ENCODE measurements at regions not wholly inside any gene's neighbourhood (a gene's known extent, or its start where the extent isn't known, plus 50 kb on each side); places are given as distances from the start of the nearest gene placed in this dataset.
A peak's percentile ranks its signal among the peaks of the same experiment; 100 is the strongest.

GRCh38 chr21:16476056-16476825 lies 746.5 kb downstream of the USP25 start:
- no peak for DNase-seq (ENCODE audit: low read depth, low spot score)

- no peak for DNase-seq (ENCODE audit: low read depth, low spot score)
Observed at GRCh38 chr21:16488042-16488441, 758.3 kb downstream of the USP25 start.

- DNase-seq (ENCODE audit: low read depth, low spot score), result no peak
Observed at GRCh38 chr21:16492356-16492755, 762.6 kb downstream of the USP25 start.

GRCh38 chr21:16492892-16493291 lies 763.1 kb downstream of the USP25 start:
- DNase-seq (ENCODE audit: low read depth, low spot score), result no peak

GRCh38 chr21:16496609-16497008 lies 766.8 kb downstream of the USP25 start:
- no peak for DNase-seq (ENCODE audit: low read depth, low spot score)

- DNase-seq (ENCODE audit: low read depth, low spot score), result no peak
Observed at GRCh38 chr21:16500271-16500670, 770.5 kb downstream of the USP25 start.

GRCh38 chr21:16502273-16502672 lies 772.5 kb downstream of the USP25 start:
- DNase-seq (ENCODE audit: low read depth, low spot score), result no peak

- DNase-seq (ENCODE audit: low read depth, low spot score), result no peak
Observed at GRCh38 chr21:16502897-16503296, 773.1 kb downstream of the USP25 start.

- no peak for DNase-seq (ENCODE audit: low read depth, low spot score)
Observed at GRCh38 chr21:16504281-16504680, 774.5 kb downstream of the USP25 start.

- no peak for DNase-seq (ENCODE audit: low read depth, low spot score)
Observed at GRCh38 chr21:16504766-16505165, 775.0 kb downstream of the USP25 start.

- no peak for DNase-seq (ENCODE audit: low read depth, low spot score)
Observed at GRCh38 chr21:16509476-16509875, 779.7 kb downstream of the USP25 start.

- DNase-seq (ENCODE audit: low read depth, low spot score), result no peak
Observed at GRCh38 chr21:16514316-16514715, 784.5 kb downstream of the USP25 start.

- DNase-seq (ENCODE audit: low read depth, low spot score), result no peak
Observed at GRCh38 chr21:16517383-16517782, 787.6 kb downstream of the USP25 start.

- no peak for DNase-seq (ENCODE audit: low read depth, low spot score)
Observed at GRCh38 chr21:16519036-16519435, 789.3 kb downstream of the USP25 start.

GRCh38 chr21:16519644-16520043 lies 789.9 kb downstream of the USP25 start:
- no peak for DNase-seq (ENCODE audit: low read depth, low spot score)

- no peak for DNase-seq (ENCODE audit: low read depth, low spot score)
Observed at GRCh38 chr21:16522548-16522947, 792.8 kb downstream of the USP25 start.

GRCh38 chr21:16530656-16531055 lies 800.9 kb downstream of the USP25 start:
- no peak for DNase-seq (ENCODE audit: low read depth, low spot score)

GRCh38 chr21:16532840-16533239 lies 803.1 kb downstream of the USP25 start:
- DNase-seq (ENCODE audit: low read depth, low spot score), result no peak

- no peak for DNase-seq (ENCODE audit: low read depth, low spot score)
Observed at GRCh38 chr21:16533692-16534407, 804.1 kb downstream of the USP25 start.

- no peak for DNase-seq (ENCODE audit: low read depth, low spot score)
Observed at GRCh38 chr21:16534408-16535101, 804.8 kb downstream of the USP25 start.

GRCh38 chr21:16535102-16535422 lies 805.3 kb downstream of the USP25 start:
- peak; percentile 13 for DNase-seq (ENCODE audit: low read depth, low spot score)

GRCh38 chr21:16535626-16536025 lies 805.8 kb downstream of the USP25 start:
- DNase-seq (ENCODE audit: low read depth, low spot score), result no peak

- no peak for DNase-seq (ENCODE audit: low read depth, low spot score)
Observed at GRCh38 chr21:16536140-16536539, 806.4 kb downstream of the USP25 start.

Measured in smooth muscle cell of the brain vasculature (primary cell).